Testis (tissue), 2 donors: ENCODE measurements at regions not wholly inside any gene's neighbourhood (a gene's known extent, or its start where the extent isn't known, plus 50 kb on each side); places are given as distances from the start of the nearest gene placed in this dataset.

Experiments used
- DNase-seq: peaks from one replicate; pipeline ENCODE4 v3.0.0-alpha.2; 2019
- H3K27ac ChIP-seq, 2 donors: fragments of 200-600 bp; sonication (generic); one replicate each; pipeline ENCODE4 v1.5.1; 2019
- H3K27me3 ChIP-seq: fragments of 200-600 bp; sonication (generic); one replicate; pipeline ENCODE4 v1.5.1; 2019
- H3K36me3 ChIP-seq: fragments of 200-600 bp; sonication (generic); one replicate; pipeline ENCODE4 v1.5.1; 2017; ENCODE audit warnings: low read depth; ENCODE audit errors: missing control alignments
- H3K4me1 ChIP-seq: fragments of 200-600 bp; sonication (generic); one replicate; pipeline ENCODE4 v1.5.1; 2019
- H3K4me3 ChIP-seq, 2 donors: fragments of 200-600 bp; sonication (generic); one replicate each; pipeline ENCODE4 v1.5.1; 2017 to 2019
- H3K9me3 ChIP-seq: fragments of 200-600 bp; sonication (generic); one replicate; pipeline ENCODE4 v1.5.1; 2017
- POLR2A ChIP-seq: fragments of 450-650 bp; IDR thresholded peaks from one replicate; pipeline ENCODE4 v1.6.1; 2017; ENCODE audit warnings: antibody characterized with exemption, mild to moderate bottlenecking, moderate library complexity
- WGBS, 2 donors: methylation state at CpG; one replicate each; pipeline ENCODE4 v1.1.5; 2018; 5-methylcytosine and 5-hydroxymethylcytosine counted together
- intact Hi-C: fragments of 100-400 bp; cut with DNase I; formaldehyde crosslinking; loops from one replicate; pipeline ENCODE4 v1.15.1; 2023; ENCODE audit warnings: low total_unique reads
- TF ChIP-seq, protein P1 (sequence below), 3 experiments: fragments of 450-650 bp in 2 of 3; fragments of 200-600 bp in 1 of 3; sonication (generic) in 1 of 3; IDR thresholded peaks; one replicate each; pipeline ENCODE4 v1.5.1; 2016 to 2019; ENCODE audit warnings: antibody characterized with exemption in 3 of 3, mild to moderate bottlenecking in 2 of 3, moderate library complexity in 1 of 3

GRCh38 chr18:27619906-27620305 is 434.8 kb upstream of the CHST9 start:
- H3K4me1 ChIP-seq = no peaks in the 10 kb centered on the region
- intact Hi-C loops = no loop called here
- H3K27me3 ChIP-seq = no peaks in the 10 kb centered on the region
- no peak overlapping the region for H3K4me3 ChIP-seq
- no peaks in the 10 kb centered on the region for H3K9me3 ChIP-seq
- no peak overlapping the region for H3K27ac ChIP-seq
- no peak for DNase-seq
- no peak for TF ChIP-seq POLR2A
- TF ChIP-seq, protein P1, sequence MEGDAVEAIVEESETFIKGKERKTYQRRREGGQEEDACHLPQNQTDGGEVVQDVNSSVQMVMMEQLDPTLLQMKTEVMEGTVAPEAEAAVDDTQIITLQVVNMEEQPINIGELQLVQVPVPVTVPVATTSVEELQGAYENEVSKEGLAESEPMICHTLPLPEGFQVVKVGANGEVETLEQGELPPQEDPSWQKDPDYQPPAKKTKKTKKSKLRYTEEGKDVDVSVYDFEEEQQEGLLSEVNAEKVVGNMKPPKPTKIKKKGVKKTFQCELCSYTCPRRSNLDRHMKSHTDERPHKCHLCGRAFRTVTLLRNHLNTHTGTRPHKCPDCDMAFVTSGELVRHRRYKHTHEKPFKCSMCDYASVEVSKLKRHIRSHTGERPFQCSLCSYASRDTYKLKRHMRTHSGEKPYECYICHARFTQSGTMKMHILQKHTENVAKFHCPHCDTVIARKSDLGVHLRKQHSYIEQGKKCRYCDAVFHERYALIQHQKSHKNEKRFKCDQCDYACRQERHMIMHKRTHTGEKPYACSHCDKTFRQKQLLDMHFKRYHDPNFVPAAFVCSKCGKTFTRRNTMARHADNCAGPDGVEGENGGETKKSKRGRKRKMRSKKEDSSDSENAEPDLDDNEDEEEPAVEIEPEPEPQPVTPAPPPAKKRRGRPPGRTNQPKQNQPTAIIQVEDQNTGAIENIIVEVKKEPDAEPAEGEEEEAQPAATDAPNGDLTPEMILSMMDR (IDR thresholded peaks at IDR 0.05) = no peak
- WGBS, 2 donors = 85 to 91% methylated on average over 4 of the region's 4 CpGs
- no peaks in the 10 kb centered on the region for H3K36me3 ChIP-seq

- DNase-seq = no peak
- intact Hi-C loops = no loop called here
- H3K27ac ChIP-seq = no peak overlapping the region
- 82 to 87% methylated on average over 6 of the region's 6 CpGs for WGBS, 2 donors
- TF ChIP-seq, protein P1 (IDR thresholded peaks at IDR 0.05) = no peak
- TF ChIP-seq POLR2A = no peak
- no peaks in the 10 kb centered on the region for H3K36me3 ChIP-seq
- H3K4me3 ChIP-seq = no peak overlapping the region
- H3K4me1 ChIP-seq = no peaks in the 10 kb centered on the region
- no peaks in the 10 kb centered on the region for H3K9me3 ChIP-seq
- H3K27me3 ChIP-seq = no peaks in the 10 kb centered on the region
Observed at GRCh38 chr18:27619090-27619772, 434.1 kb upstream of the CHST9 start.

DNA sequence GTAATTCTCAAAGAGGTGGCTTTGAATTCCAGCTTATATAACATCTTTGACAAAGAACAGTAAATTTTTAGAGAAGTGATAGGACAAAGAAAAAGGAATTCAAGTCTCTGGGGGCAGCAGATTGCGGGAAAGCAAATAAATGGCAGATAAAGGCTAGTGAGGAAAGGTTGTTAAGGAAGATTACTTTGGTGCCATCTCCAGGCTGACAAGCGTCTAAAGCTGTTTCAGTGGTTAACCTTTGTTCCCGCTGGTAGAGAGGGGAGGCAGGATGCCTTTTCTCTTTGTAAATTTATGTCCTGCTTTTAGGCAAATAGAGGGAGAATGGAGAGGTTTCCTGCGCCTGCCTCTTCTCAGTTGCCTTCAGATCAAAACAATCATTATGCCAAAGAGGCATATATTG is 431.2 kb upstream of the CHST9 start:
- TF ChIP-seq POLR2A = no peak
- TF ChIP-seq, protein P1 (IDR thresholded peaks at IDR 0.05) = no peak
- intact Hi-C loops = no loop called here
- Histone ChIP-seq H3K4me3 (no peak overlapping the region), H3K27ac (no peak overlapping the region), H3K9me3 (no peaks in the 10 kb centered on the region), H3K36me3 (no peaks in the 10 kb centered on the region), H3K4me1 (no peaks in the 10 kb centered on the region), H3K27me3 (no peaks in the 10 kb centered on the region)
- no peak for DNase-seq
- WGBS, 2 donors = 56 to 60% methylated on average over 4 of the region's 4 CpGs

GRCh38 chr18:27614951-27615844 is 430.1 kb upstream of the CHST9 start:
- no peak for DNase-seq
- WGBS, 2 donors = 86 to 93% methylated on average over 8 of the region's 8 CpGs
- H3K27ac ChIP-seq = no peak overlapping the region
- H3K4me3 ChIP-seq = no peak overlapping the region
- TF ChIP-seq, protein P1 (IDR thresholded peaks at IDR 0.05) = no peak
- no peak for TF ChIP-seq POLR2A
- intact Hi-C loops = no loop called here
- no peaks in the 10 kb centered on the region for H3K27me3 ChIP-seq
- H3K4me1 ChIP-seq = no peaks in the 10 kb centered on the region
- no peaks in the 10 kb centered on the region for H3K36me3 ChIP-seq
- no peaks in the 10 kb centered on the region for H3K9me3 ChIP-seq
